GM03348 (cell line): ENCODE measurements at regions not wholly inside any gene's neighbourhood (a gene's known extent, or its start where the extent isn't known, plus 50 kb on each side); places are given as distances from the start of the nearest gene placed in this dataset.

Source experiments
- DNase-seq: peaks from one replicate; pipeline ENCODE4 v3.0.0; 2012; ENCODE audit warnings: low spot score

- DNase-seq = peak; percentile 50
These were observed 318.8 kb downstream of the PIK3R1 start for GRCh38 chr5:68534131-68534940.

- no peak for DNase-seq
These were observed 319.5 kb downstream of the PIK3R1 start for GRCh38 chr5:68534956-68535520.

- no peak for DNase-seq
These were observed 323.4 kb downstream of the PIK3R1 start for GRCh38 chr5:68538814-68539420.

- no peak for DNase-seq
These were observed 325.4 kb downstream of the PIK3R1 start for GRCh38 chr5:68540798-68541590.

GRCh38 chr5:68542207-68542606 lies 326.7 kb downstream of the PIK3R1 start:
- no peak for DNase-seq

GRCh38 chr5:68543212-68543611 lies 327.7 kb downstream of the PIK3R1 start:
- no peak for DNase-seq

GRCh38 chr5:68544091-68544647 lies 328.6 kb downstream of the PIK3R1 start:
- no peak for DNase-seq

- no peak for DNase-seq
These were observed 329.3 kb downstream of the PIK3R1 start for GRCh38 chr5:68544648-68545552.

- DNase-seq = no peak
These were observed 330.2 kb downstream of the PIK3R1 start for GRCh38 chr5:68545636-68546295.

GRCh38 chr5:68547056-68547455 lies 331.5 kb downstream of the PIK3R1 start:
- DNase-seq = no peak

GRCh38 chr5:68547622-68548021 lies 332.1 kb downstream of the PIK3R1 start:
- DNase-seq = no peak

- DNase-seq = no peak
These were observed 333.6 kb downstream of the PIK3R1 start for GRCh38 chr5:68548959-68549676.

GRCh38 chr5:68550015-68550414 lies 334.5 kb downstream of the PIK3R1 start:
- DNase-seq = no peak

- no peak for DNase-seq
These were observed 335.9 kb downstream of the PIK3R1 start for GRCh38 chr5:68551436-68551835.

GRCh38 chr5:68554571-68555279 lies 339.2 kb downstream of the PIK3R1 start:
- DNase-seq = peak; percentile 79

GRCh38 chr5:68555907-68556681 lies 340.5 kb downstream of the PIK3R1 start:
- no peak for DNase-seq

GRCh38 chr5:68557162-68557936 lies 341.8 kb downstream of the PIK3R1 start:
- no peak for DNase-seq

- no peak for DNase-seq
These were observed 346.8 kb downstream of the PIK3R1 start for GRCh38 chr5:68562308-68562707.
